GOT3 (cell line): ENCODE measurements at regions not wholly inside any gene's neighbourhood (a gene's known extent, or its start where the extent isn't known, plus 50 kb on each side); places are given as distances from the start of the nearest gene placed in this dataset.
"Not testable (repeated sequence)": the region's sequence is repeated elsewhere in the genome, so short reads cannot be mapped to it uniquely, and the experiment has no call there.

Experiments used
- DNase-seq: peaks from one replicate; lab custom pipeline; 2025; ENCODE audit warnings: mixed read lengths; lab: John Stamatoyannopoulos, UW

GRCh38 chr2:234374150-234374508 is 122.8 kb downstream of the ARL4C start:
- DNase-seq: no peak

DNA sequence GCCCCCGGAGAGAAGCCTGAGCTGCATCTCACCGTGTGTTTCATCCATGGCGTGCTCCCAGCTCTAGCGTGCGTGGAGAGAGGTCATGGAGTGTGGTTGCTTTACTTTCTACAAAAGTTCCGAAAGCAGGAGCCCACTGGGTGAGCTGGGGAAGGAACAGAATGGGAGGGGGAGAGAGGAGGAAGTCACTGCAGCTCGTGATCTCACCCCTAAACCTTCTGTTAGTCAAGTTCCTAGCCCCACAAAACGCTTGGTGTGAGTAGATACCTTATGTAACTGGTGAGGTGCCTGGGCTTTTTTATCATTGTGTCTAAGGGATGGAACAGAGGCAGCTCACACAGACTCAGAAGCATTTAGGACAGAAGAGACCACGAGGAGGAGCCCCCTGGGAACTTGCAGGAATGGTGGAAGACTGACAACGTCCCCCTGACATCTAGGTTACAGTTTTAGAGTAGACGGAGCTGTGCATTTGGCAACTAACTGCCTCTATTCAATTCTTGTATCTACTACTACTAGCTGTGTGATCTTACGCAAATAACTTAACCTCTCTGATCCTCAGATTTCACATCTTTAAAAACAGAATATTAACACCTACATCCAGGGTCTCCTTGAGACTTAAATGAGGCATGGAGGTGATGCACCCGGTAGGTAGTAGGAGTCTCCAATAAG is 123.3 kb downstream of the ARL4C start:
- no peak for DNase-seq

DNA sequence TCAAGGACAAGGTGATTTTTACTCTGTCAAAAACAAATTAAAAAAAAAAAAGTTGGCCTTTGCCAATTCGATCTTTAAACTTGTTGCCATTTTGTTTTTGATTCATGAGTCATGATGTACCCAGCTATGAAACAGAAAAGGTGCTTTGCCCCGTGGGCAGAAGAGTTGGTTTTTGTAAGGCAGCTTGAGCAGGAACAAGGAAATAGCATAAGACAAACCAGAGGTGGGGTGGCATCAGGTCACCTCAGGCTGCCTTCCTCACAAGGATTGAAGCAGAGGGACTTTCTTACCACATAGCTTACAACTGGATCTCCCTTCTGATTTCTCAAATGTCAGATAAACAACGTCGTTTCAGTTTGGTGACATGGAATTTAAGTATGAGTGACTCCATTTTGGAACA is 123.8 kb downstream of the ARL4C start:
- no peak for DNase-seq

- no peak for DNase-seq
These were observed 124.4 kb downstream of the ARL4C start for GRCh38 chr2:234372506-234372905.

- DNase-seq: no peak
These were observed 128.0 kb downstream of the ARL4C start for GRCh38 chr2:234368861-234369261.

- no peak for DNase-seq
These were observed 130.0 kb downstream of the ARL4C start for GRCh38 chr2:234366891-234367290.

DNA sequence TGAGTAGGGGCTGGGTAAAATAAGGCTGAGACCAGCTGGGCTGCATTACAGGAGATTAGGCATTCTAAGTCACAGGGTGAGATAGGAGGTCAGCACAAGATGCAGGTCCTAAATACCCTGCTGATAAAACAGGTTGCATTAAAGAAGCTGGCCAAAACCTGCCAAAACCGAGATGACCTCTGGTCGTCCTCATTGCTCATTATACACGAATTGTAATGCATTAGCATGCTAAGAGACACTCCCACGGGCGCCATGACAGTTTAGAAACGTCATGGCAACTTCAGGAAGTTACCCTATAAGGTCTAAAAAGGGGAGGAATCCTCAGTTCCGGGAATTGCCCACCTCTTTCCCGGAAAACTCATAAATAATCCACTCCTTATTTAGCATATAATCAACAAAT is 132.2 kb downstream of the ARL4C start:
- no peak for DNase-seq

DNA sequence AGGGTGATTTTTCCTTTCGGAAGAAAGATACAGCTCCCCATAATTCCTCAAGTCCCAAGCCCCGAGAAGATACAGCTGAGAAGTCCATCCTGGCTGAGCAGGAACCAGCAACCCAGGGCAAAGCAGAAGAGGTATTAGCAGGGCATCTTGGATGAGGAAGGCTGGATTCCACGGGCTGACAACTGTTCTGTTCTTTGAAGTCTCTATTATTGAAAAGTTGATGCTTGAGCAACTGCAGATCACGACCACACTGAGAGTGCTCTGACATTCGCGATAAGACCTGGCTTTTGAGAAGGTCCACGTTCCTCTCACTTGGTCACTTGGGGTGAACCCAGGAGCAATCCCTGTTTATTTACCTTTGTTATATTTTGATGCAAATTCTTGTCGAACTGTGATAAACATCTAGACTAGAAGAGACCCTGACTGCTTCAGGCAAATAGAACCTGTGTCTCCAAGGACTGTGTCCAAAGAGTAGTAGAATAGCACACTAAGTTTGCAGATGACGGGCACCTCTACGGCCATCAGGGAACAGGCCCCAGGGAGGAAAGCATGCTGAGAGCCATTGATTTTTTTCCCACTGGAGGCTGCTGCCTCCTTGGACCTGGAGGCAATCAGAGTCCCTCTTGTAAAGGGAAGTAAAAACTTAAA is 133.1 kb downstream of the ARL4C start:
- no peak for DNase-seq

GRCh38 chr2:234363011-234363487 is 133.8 kb downstream of the ARL4C start:
- no peak for DNase-seq

DNA sequence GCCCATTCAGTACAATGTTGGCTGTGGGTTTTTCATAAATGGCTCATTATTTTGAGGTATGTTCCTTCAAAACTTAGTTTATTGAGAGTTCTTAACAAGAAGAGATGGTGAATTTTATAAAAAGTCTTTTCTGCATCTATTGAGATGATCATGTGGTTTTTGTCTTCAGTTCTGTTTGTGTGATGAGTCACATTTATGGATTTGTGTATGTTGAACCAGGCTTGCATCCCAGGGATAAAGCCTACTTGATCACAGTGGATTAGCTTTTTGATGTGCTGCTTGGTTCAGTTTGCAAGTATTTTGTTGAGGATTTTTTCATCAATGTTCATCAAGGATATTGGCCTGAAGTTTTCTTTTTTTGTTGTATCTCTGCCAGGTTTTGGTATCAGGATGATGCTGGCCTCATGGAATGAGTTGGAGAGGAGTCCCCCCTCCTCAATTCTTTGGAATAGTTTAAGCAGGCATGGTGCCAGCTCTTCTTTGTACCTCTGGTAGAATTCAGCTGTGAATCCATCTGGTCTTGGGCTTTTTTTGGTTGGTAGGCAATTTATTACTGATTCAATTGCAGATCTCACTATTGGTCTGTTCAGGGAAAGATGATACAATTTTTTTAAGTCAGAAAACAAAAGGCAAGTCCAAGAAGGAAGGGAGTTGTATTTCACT is 136.4 kb downstream of the ARL4C start:
- DNase-seq: not testable (repeated sequence)

DNA sequence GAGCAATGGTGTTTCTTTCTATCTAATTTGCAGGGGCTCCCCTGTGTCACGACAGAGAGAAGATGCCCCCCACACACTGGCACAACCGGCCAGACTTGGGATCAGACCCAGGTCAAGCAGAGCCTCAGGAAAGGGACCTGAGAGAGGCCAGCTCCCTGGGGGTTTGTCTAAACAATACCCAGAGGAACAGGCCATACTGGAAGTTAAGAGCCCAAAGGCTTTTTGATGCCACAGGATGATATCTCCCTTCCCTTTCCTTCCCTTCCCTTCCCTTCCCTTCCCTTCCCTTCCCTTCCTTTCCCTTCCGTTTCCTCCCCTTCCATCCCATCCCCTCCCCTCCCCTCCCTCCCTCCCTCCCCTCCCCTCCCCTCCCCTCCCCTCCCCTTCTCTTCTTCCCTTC is 139.2 kb downstream of the ARL4C start:
- DNase-seq: no peak

DNA sequence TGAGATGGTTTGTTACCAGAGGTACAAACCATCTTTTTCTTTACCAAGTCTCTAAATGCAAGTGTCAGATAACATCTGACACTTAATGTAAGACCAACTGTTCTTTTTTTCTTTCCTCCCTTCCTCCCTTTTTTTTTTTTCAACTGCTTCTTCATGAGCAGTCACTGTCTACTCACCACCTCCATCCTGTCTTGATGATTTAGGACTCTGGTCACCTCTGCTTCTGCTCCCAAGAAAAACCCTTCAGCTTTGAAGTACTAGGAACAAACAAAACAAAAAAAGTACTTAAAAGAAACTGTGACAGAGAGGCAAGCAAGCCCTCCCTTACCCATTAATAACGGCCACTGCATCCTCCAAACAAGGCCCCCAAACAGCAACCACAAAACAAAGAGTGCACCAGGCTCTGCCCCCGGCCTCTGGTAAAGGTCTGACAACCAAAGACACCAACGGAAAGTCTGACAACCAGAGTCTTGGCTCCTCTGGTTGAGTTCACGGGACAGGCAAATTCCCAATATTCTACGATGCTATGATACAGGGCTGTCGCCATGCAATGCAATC is 141.0 kb downstream of the ARL4C start:
- DNase-seq: no peak

DNA sequence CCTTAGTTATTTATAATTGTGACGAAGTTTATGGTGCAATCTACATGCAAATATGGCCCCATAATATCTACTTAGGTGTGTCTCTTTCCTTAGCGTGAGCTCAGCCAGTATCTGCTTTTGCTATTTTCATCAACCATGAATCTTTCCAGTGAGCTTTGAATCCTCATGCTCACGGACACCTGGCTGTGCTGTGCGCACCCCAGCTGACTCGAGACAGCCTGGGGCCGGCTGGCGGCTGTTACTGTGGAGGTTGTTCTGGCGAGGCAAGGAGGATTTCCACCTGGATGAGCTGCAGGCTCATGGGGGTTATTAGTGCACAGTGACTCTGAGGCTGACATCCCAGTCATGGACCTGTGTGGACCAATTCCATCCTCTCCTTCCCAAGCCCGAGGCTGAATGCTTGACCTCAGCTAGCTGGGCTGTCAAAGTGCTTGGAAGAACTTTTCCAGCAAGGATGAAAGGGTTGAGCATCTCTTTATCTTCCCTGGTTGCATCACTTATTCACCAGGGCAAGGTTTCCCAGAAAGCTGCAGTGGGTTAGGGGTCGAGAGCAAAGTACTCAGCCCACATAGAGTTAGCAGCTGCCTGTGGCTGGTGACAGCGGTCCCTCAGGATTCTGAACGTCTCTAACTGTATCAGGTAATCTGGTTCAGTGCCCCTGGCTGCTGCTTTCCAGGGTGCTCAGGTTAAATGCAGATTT is 141.7 kb downstream of the ARL4C start:
- no peak for DNase-seq

DNA sequence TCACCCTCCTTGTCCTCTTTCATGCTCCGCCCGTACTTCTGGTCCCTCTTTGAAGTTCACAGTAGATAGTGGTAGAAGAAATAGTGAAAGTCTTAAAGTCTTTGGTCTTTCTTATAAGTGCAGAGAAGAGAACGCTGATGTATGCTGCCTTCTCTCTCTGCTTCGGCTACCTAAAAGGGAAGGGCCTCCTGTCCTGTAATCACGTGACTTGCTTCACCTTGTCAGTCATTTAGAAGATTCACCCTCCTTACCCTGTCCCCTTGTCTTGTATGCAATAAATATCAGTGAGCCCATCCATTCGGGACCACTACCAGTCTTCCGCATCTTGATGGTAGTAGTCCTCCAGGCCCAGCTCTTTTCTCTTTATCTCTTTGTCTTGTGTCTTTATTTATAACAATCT is 144.6 kb downstream of the ARL4C start:
- no peak for DNase-seq

- not testable (repeated sequence) for DNase-seq
These were observed 145.0 kb downstream of the ARL4C start for GRCh38 chr2:234351866-234352265.

- no peak for DNase-seq
These were observed 148.8 kb downstream of the ARL4C start for GRCh38 chr2:234348081-234348480.

DNA sequence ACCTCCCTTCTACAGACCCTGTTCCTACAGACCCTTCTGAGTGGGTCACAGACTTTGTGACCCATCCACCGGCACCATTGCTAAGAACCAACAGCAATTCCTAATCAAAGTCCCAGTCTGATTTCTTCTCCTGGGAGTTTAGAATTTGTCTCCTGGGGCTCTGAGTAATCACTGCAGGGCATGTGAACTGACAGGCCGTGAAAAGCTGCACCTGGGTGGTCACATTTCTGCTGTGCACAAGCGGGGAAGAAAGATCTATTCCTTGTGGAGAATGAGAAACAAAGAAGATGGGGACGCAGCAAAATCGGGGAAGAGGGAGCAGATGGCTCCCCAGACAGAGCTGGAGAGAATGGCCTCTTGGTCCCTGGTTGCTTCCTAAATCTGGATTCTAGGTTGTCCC is 151.0 kb downstream of the ARL4C start:
- no peak for DNase-seq

- no peak for DNase-seq
These were observed 152.9 kb downstream of the ARL4C start for GRCh38 chr2:234344012-234344411.

DNA sequence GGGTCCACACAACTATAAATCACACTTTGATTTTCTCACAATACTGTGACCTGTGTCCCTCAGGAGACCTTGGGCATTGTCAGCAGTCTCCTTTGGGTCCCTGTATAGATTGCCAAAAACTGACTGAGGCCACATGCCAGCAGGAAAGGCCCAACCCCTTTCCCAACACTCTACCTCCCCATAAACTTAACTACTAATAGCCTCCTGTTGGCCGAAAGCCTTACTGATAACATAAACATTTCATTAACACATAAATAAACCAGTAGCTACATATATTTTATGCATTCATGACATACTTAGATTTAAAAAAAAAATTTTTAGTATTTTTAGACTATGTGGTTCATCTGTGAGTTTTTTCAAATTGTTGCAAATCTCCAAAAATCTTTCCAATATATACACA is 153.5 kb downstream of the ARL4C start:
- no peak for DNase-seq

DNA sequence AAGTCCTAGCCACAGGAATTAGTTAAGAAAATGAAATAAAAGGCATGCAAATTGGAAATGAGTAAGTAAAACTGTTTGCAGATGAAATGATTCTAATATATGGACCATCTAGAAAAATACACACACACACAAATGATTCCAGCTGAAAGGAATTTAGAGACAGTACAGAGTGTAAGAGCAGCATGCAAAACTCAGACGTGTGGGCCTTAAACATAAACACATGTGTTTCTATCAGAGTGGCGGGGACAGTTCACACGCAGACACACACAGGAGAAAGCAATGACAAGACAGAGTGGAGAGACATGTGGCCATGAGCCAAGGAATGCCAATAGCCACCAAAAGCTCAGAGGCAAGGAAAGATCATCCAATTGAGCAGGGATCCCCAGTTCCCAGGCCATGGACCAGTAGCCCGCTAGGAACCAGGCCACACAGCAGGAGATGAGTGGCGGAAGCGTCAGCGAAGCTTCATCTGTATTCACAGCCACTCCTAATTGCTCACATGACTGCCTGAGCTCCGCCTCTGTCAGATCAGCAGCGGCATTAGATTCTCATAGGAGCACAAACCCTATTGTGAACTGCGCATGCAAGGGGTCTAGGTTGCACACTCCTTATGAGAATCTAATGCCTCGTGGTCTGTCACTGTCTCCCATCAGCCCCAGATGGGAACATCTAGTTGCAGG is 155.4 kb downstream of the ARL4C start:
- DNase-seq: no peak

- DNase-seq: no peak
These were observed 157.4 kb downstream of the ARL4C start for GRCh38 chr2:234339501-234339900.

DNA sequence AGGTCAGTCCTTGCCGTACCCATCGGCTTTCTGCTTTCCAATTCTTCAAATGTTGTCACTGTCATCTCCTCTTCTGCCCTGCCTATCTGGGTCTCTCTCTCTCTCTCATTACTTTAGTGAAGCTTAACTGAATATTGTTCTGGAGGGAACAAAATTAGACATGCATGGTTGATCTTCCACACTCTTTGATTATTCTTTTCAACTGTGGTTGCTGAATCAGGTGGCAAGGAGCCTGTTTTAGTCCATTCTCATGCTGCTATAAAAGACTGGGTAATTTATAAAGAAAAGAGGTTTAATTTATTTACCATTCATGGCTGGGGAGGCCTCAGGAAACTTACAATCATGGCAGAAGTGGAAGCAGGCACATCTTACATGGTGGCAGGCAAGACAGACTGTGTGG is 157.9 kb downstream of the ARL4C start:
- DNase-seq: no peak
